ENCODE measurements at regions not wholly inside any gene's neighbourhood (a gene's known extent, or its start where the extent isn't known, plus 50 kb on each side); places are given as distances from the start of the nearest gene placed in this dataset.
"Not testable (repeated sequence)": the region's sequence is repeated elsewhere in the genome, so short reads cannot be mapped to it uniquely, and the experiment has no call there.

GRCh38 chr7:76684737-76685136 lies 57.7 kb upstream of the POMZP3 start:
- H3K9me3 ChIP-seq (ENCODE audit: insufficient read depth, low read length, severe bottlenecking); H3K27me3 ChIP-seq (ENCODE audit: insufficient read depth, low read length, poor library complexity); H3K27ac ChIP-seq (ENCODE audit: low read length); H3K36me3 ChIP-seq (ENCODE audit: insufficient read depth, low read length); H3K4me3 ChIP-seq (ENCODE audit: low read depth in 1 of 2, low read length in 2 of 2); H3K4me1 ChIP-seq (ENCODE audit: insufficient read depth, low read length); DNase-seq; ATAC-seq (ENCODE audit: insufficient read depth, low read depth); H4K20me1 ChIP-seq (ENCODE audit: insufficient read depth, low read length); H2AFZ ChIP-seq (ENCODE audit: low read depth, low read length); H3K4me2 ChIP-seq (ENCODE audit: insufficient read depth, low read length); H3K9ac ChIP-seq (ENCODE audit: low read depth, low read length); H3K79me2 ChIP-seq (ENCODE audit: insufficient read depth, low read length): not testable (repeated sequence)

GRCh38 chr7:76683631-76684030 lies 56.6 kb upstream of the POMZP3 start:
- DNase-seq; H3K4me1 ChIP-seq (ENCODE audit: insufficient read depth, low read length); H3K79me2 ChIP-seq (ENCODE audit: insufficient read depth, low read length); H3K27me3 ChIP-seq (ENCODE audit: insufficient read depth, low read length, poor library complexity); H3K4me2 ChIP-seq (ENCODE audit: insufficient read depth, low read length); H3K36me3 ChIP-seq (ENCODE audit: insufficient read depth, low read length); ATAC-seq (ENCODE audit: insufficient read depth, low read depth); H3K4me3 ChIP-seq (ENCODE audit: low read depth in 1 of 2, low read length in 2 of 2); H3K27ac ChIP-seq (ENCODE audit: low read length); H3K9ac ChIP-seq (ENCODE audit: low read depth, low read length); H4K20me1 ChIP-seq (ENCODE audit: insufficient read depth, low read length); H3K9me3 ChIP-seq (ENCODE audit: insufficient read depth, low read length, severe bottlenecking); H2AFZ ChIP-seq (ENCODE audit: low read depth, low read length): not testable (repeated sequence)

DNA sequence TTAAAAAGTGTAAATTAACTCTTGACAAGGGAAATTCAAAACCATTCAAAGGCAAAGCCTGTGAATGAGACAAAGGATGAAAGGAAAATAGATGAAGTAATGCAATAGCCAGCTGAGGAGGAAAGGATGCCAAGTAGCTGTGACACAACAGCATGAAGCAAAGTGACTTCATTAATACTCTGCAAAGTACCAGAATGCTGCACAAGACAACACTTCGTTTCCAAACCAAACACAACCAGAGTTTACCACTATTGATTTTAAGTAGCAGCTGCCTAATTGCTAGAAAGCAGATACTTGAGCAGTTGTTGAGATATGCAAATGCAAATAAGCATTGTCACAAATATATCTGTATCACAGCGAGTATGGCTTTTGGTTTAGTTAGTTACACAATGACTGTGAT lies 54.7 kb upstream of the POMZP3 start:
- H3K4me3 ChIP-seq (ENCODE audit: low read depth in 1 of 2, low read length in 2 of 2); H3K27me3 ChIP-seq (ENCODE audit: insufficient read depth, low read length, poor library complexity); H3K79me2 ChIP-seq (ENCODE audit: insufficient read depth, low read length); H3K36me3 ChIP-seq (ENCODE audit: insufficient read depth, low read length); H2AFZ ChIP-seq (ENCODE audit: low read depth, low read length); H4K20me1 ChIP-seq (ENCODE audit: insufficient read depth, low read length); H3K4me2 ChIP-seq (ENCODE audit: insufficient read depth, low read length); H3K9ac ChIP-seq (ENCODE audit: low read depth, low read length); DNase-seq; H3K4me1 ChIP-seq (ENCODE audit: insufficient read depth, low read length); H3K9me3 ChIP-seq (ENCODE audit: insufficient read depth, low read length, severe bottlenecking); ATAC-seq (ENCODE audit: insufficient read depth, low read depth); H3K27ac ChIP-seq (ENCODE audit: low read length): not testable (repeated sequence)

DNA sequence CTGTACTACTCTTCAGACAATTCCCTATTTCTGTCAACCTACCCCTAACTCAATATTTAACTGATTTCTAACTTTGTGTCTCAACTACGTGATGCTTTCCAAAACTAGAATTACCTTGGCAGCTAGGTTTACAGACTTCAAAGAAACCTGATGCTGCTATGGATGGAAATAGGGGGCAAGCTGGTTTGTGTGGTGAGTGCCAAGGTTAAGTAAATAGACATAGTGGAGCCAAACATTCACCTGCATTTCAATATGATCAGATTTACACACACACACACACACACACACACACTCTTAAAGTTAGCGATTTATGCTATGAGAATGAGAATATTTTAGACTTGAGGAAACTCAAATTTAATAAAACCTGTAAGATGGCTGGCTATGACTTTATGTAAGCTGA lies 52.1 kb upstream of the POMZP3 start:
- not testable (repeated sequence) for H3K4me1 ChIP-seq (ENCODE audit: insufficient read depth, low read length); H3K4me2 ChIP-seq (ENCODE audit: insufficient read depth, low read length); H3K9ac ChIP-seq (ENCODE audit: low read depth, low read length); H3K27me3 ChIP-seq (ENCODE audit: insufficient read depth, low read length, poor library complexity); ATAC-seq (ENCODE audit: insufficient read depth, low read depth); H3K4me3 ChIP-seq (ENCODE audit: low read depth in 1 of 2, low read length in 2 of 2); H4K20me1 ChIP-seq (ENCODE audit: insufficient read depth, low read length); DNase-seq; H3K79me2 ChIP-seq (ENCODE audit: insufficient read depth, low read length); H3K27ac ChIP-seq (ENCODE audit: low read length); H3K36me3 ChIP-seq (ENCODE audit: insufficient read depth, low read length); H2AFZ ChIP-seq (ENCODE audit: low read depth, low read length); H3K9me3 ChIP-seq (ENCODE audit: insufficient read depth, low read length, severe bottlenecking)

- ATAC-seq (ENCODE audit: insufficient read depth, low read depth); H3K9ac ChIP-seq (ENCODE audit: low read depth, low read length); H3K79me2 ChIP-seq (ENCODE audit: insufficient read depth, low read length); H3K27ac ChIP-seq (ENCODE audit: low read length); H3K36me3 ChIP-seq (ENCODE audit: insufficient read depth, low read length); H4K20me1 ChIP-seq (ENCODE audit: insufficient read depth, low read length); H3K27me3 ChIP-seq (ENCODE audit: insufficient read depth, low read length, poor library complexity); H3K4me2 ChIP-seq (ENCODE audit: insufficient read depth, low read length); H3K4me1 ChIP-seq (ENCODE audit: insufficient read depth, low read length); DNase-seq; H2AFZ ChIP-seq (ENCODE audit: low read depth, low read length); H3K9me3 ChIP-seq (ENCODE audit: insufficient read depth, low read length, severe bottlenecking); H3K4me3 ChIP-seq (ENCODE audit: low read depth in 1 of 2, low read length in 2 of 2): not testable (repeated sequence)
These were observed 51.4 kb upstream of the POMZP3 start for GRCh38 chr7:76678500-76678899.

GRCh38 chr7:76676890-76677289 lies 49.8 kb upstream of the POMZP3 start:
- not testable (repeated sequence) for H3K79me2 ChIP-seq (ENCODE audit: insufficient read depth, low read length); H3K4me2 ChIP-seq (ENCODE audit: insufficient read depth, low read length); H3K27ac ChIP-seq (ENCODE audit: low read length); H3K4me3 ChIP-seq (ENCODE audit: low read depth in 1 of 2, low read length in 2 of 2); H3K36me3 ChIP-seq (ENCODE audit: insufficient read depth, low read length); H4K20me1 ChIP-seq (ENCODE audit: insufficient read depth, low read length); H3K4me1 ChIP-seq (ENCODE audit: insufficient read depth, low read length); H2AFZ ChIP-seq (ENCODE audit: low read depth, low read length); H3K9me3 ChIP-seq (ENCODE audit: insufficient read depth, low read length, severe bottlenecking); ATAC-seq (ENCODE audit: insufficient read depth, low read depth); H3K27me3 ChIP-seq (ENCODE audit: insufficient read depth, low read length, poor library complexity); DNase-seq; H3K9ac ChIP-seq (ENCODE audit: low read depth, low read length)

Data from DND-41 (cell line).